SJSA1 (cell line): ENCODE measurements at regions not wholly inside any gene's neighbourhood (a gene's known extent, or its start where the extent isn't known, plus 50 kb on each side); places are given as distances from the start of the nearest gene placed in this dataset.
"Not testable (repeated sequence)": the region's sequence is repeated elsewhere in the genome, so short reads cannot be mapped to it uniquely, and the experiment has no call there.

Source experiments
- DNase-seq, 2 experiments: peaks; one replicate each; pipeline ENCODE4 v3.0.0-alpha.2; 2015 to 2020; ENCODE audit warnings: low spot score in 2 of 2, low read depth in 1 of 2
- H3K27ac ChIP-seq: fragments of 250-450 bp; sonication (Bioruptor Pico); 2 replicates; pipeline ENCODE4 v1.5.1; 2020; ENCODE audit warnings: mild to moderate bottlenecking, moderate library complexity
- H3K27me3 ChIP-seq: fragments of 250-450 bp; sonication (Bioruptor Pico); replicated peaks from 2 replicates; pipeline ENCODE4 v1.5.1; 2020; ENCODE audit warnings: mild to moderate bottlenecking, moderate library complexity
- H3K36me3 ChIP-seq: fragments of 250-450 bp; sonication (Bioruptor Pico); 2 replicates; pipeline ENCODE4 v1.5.1; 2020; ENCODE audit warnings: mild to moderate bottlenecking
- H3K4me1 ChIP-seq: fragments of 250-450 bp; sonication (Bioruptor Pico); replicated peaks from 2 replicates; pipeline ENCODE4 v1.6.1; 2021; ENCODE audit warnings: mild to moderate bottlenecking
- H3K4me3 ChIP-seq: fragments of 250-450 bp; sonication (Bioruptor Pico); 2 replicates; pipeline ENCODE4 v1.5.1; 2020; ENCODE audit warnings: mild to moderate bottlenecking
- H3K9me3 ChIP-seq: fragments of 250-450 bp; sonication (Bioruptor Pico); replicated peaks from 2 replicates; pipeline ENCODE4 v1.5.1; 2020; ENCODE audit warnings: mild to moderate bottlenecking

DNA sequence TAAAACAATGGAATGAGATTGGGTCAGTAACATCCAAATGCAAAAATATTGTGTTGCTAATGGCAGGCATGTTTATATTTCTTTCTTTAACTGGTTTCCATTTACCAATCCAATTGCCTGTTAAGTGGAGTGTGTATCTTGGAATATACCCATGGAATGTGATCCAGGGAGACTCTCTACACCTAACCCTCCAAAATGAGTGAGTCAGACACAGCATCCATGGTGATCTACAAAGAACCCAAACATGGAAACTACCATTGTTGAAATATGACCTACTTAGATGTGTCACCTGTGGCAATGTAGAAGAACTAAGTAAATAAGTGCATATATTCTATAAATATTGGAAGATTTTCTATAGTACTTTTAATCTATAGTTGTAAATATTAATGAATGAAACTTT, 110.3 kb downstream of the AREG start:
- Histone ChIP-seq H3K4me3 (no peak overlapping the region), H3K9me3 (no peaks in the 10 kb centered on the region), H3K27ac (no peak overlapping the region), H3K4me1 (peaks cover 2% of the 10 kb centered on the region), H3K36me3 (no peaks in the 10 kb centered on the region), H3K27me3 (no peaks in the 10 kb centered on the region)
- no peak for DNase-seq

DNA sequence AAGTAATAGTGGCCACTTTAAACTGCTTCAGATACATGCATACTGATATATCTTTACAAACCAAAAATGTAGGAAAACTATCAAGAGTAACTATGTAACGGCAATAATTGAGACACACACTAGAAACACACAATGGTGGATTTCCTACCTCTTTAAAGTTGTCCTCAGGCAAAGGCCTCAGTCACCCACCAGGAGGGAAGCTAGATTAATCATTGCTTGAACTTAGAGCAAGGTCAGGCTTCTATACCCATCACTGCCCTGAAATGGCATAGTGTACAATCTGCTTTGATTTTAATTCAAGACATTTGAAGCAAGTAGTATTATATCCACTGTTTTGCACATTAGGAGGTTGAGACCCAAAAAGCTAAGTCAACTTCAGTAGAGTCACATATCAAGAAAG, 110.9 kb downstream of the AREG start:
- Histone ChIP-seq H3K4me1 (no peaks in the 10 kb centered on the region), H3K27ac (no peak overlapping the region), H3K36me3 (no peaks in the 10 kb centered on the region), H3K9me3 (no peaks in the 10 kb centered on the region), H3K27me3 (no peaks in the 10 kb centered on the region), H3K4me3 (no peak overlapping the region)
- DNase-seq = no peak

DNA sequence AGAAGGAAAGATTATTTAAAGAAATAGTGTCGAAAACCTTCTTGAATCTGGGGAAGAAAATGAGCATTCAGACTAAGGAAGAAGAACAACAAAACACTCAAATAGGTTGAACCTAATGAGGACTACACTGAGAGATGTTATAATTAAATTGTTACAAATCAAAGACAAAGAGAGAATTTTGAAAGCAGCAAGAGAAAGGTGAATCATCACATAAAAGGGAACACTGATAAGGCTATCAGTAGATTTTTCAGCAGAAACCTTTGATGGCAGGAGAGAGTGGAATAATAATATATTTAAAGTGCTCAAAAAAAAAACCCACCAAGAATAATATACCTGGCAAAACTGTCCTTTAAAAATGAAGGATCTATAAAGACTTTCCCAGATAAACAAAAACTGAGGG, 114.9 kb downstream of the AREG start:
- no peaks in the 10 kb centered on the region for H3K4me1 ChIP-seq
- H3K27me3 ChIP-seq = no peaks in the 10 kb centered on the region
- H3K4me3 ChIP-seq = no peak overlapping the region
- no peaks in the 10 kb centered on the region for H3K36me3 ChIP-seq
- H3K27ac ChIP-seq = no peak overlapping the region
- no peaks in the 10 kb centered on the region for H3K9me3 ChIP-seq
- no peak for DNase-seq

DNA sequence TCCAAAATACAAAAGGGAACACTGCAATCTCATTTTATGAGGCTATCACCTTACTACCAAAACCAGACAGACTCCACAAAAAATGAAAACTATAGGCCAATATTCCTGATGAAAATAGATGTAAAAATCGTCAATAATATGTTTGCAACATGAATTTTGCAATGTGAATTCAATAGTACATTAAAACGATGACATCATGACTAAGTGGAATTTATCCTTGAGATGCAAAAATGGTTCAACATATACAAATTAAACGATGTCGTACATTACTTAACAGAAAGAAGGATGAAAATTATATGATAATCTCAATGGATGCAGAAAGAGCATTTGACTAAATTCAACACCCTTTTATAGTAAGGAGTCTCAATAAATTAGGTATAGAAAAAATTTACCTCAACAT, 123.0 kb downstream of the AREG start:
- H3K4me3 ChIP-seq = no peak overlapping the region
- H3K27ac ChIP-seq = no peak overlapping the region
- no peaks in the 10 kb centered on the region for H3K4me1 ChIP-seq
- no peaks in the 10 kb centered on the region for H3K36me3 ChIP-seq
- no peaks in the 10 kb centered on the region for H3K27me3 ChIP-seq
- H3K9me3 ChIP-seq = no peaks in the 10 kb centered on the region
- no peak for DNase-seq

DNA sequence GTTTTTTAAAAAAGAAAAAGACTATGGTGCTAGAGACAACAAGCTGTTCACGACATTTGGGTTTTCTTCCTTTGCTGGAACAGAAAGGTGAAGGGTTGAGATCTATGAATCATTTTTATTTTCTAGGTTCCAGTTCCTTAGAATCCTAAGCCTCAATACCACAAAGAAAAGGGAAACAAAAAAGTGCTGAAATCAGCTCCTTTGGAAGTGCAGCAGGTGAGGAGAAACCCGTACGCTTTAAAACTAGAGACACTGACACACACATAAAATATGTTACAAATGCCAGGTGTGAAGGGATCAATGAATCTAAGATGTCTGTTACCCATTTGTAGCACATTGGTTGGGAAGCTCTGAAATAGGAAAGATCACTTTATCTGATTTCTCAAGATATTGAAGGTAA, 125.2 kb downstream of the AREG start:
- no peak overlapping the region for H3K27ac ChIP-seq
- H3K9me3 ChIP-seq = no peaks in the 10 kb centered on the region
- H3K27me3 ChIP-seq = no peaks in the 10 kb centered on the region
- no peak for DNase-seq
- H3K36me3 ChIP-seq = no peaks in the 10 kb centered on the region
- H3K4me3 ChIP-seq = no peak overlapping the region
- no peaks in the 10 kb centered on the region for H3K4me1 ChIP-seq

DNA sequence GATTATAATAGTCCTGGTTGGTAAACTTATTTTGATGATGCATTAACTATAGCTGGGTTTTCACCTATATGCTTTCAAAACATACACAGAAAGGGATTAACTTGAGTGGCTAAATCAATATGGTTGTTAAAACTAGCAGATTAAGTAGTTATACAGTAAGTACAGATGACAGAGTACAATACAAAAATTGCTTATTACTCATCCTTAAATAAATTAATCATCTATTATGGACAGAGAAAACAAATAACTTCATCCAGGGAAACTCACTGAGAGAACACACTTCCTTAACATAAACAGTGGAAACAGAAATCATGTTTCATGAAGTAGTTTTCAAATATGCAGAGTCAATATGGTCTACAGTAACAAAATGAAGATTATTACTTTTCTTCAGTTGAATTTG, 133.4 kb downstream of the AREG start:
- Histone ChIP-seq H3K4me1 (no peaks in the 10 kb centered on the region), H3K36me3 (no peaks in the 10 kb centered on the region), H3K27me3 (0 out of 2 replicates have a peak, but pooled peaks cover 4% of the 10 kb centered on the region), H3K4me3 (no peak overlapping the region), H3K9me3 (no peaks in the 10 kb centered on the region), H3K27ac (no peak overlapping the region)
- no peak for DNase-seq

DNA sequence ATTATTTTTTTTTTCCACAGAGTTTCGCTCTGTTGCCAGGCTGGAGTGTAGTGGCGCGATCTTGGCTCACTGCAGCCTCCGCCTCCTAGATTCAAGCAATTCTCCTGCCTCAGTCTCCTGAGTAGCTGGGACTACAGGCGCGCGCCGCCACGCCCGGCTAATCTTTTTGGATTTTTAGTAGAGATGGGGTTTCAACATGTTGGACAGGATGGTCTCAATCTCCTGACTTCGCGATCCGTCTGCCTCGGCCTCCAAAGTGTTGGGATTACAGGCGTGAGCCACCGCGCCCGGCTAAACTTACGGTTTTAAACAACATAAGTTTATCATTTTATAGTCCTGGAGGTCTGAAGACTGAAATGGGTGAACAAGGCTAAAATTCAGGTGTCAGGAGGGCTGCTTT, 133.9 kb downstream of the AREG start:
- H3K36me3 ChIP-seq, DNase-seq: not testable (repeated sequence)

DNA sequence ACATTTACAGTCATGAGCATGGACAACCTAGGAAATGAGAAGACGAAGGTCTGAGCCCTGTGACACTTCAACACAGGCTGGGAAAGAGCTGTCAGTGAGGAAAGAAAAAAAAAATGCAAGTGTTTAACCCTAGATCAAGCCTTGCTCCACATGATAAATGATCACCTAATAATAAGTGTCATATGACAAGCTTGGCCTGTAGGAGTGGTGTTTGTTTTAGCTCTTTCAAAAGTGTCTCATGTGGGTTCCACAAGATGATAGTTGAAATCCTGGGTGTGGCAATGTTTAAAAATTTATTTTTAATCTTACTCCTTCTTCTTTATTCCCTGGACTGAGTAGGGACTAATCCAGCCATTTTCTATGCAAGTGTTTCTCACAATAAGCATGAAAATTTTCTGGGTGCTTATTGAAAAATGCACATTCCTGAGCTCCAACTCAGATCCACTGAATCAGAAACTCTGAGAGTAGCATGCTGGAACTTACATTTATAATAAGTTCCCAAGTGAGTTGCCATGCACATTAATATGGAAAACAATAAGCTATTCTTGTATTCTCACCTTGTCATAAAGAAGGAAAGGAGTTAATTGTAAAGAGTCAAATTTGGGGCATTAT, 138.3 kb downstream of the AREG start:
- no peak for DNase-seq
- Histone ChIP-seq H3K9me3 (no peaks in the 10 kb centered on the region), H3K4me3 (no peak overlapping the region), H3K36me3 (no peaks in the 10 kb centered on the region), H3K4me1 (no peaks in the 10 kb centered on the region), H3K27me3 (0 out of 2 replicates have a peak, but pooled peaks cover 4% of the 10 kb centered on the region), H3K27ac (no peak overlapping the region)

More for the DNA sequence above, 133.9 kb downstream of the AREG start:
- H3K27me3 ChIP-seq, H3K4me3 ChIP-seq, H3K27ac ChIP-seq, H3K4me1 ChIP-seq, H3K9me3 ChIP-seq: not testable (repeated sequence)

DNA sequence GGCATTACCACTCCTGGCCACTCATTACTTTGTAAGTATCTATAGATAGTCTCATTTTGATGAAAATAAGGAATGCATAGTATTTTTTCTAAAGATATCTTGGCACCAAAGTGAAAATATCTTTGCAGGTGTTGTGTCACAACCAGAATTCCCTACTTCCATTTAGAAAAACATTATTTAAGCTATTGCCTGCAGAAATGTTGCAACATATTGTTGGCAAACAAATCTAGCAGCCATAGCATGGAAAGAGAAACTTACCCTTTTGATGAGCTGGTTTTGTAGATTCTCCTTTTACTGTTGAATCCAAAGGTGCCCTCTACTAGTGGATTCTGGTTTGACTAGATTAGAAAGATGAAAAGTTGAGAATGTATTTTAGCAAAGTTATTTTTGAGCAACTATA, 138.8 kb downstream of the AREG start:
- Histone ChIP-seq H3K4me3 (no peak overlapping the region), H3K9me3 (no peaks in the 10 kb centered on the region), H3K4me1 (no peaks in the 10 kb centered on the region), H3K27me3 (0 out of 2 replicates have a peak, but pooled peaks cover 4% of the 10 kb centered on the region), H3K36me3 (no peaks in the 10 kb centered on the region), H3K27ac (no peak overlapping the region)
- DNase-seq = no peak

DNA sequence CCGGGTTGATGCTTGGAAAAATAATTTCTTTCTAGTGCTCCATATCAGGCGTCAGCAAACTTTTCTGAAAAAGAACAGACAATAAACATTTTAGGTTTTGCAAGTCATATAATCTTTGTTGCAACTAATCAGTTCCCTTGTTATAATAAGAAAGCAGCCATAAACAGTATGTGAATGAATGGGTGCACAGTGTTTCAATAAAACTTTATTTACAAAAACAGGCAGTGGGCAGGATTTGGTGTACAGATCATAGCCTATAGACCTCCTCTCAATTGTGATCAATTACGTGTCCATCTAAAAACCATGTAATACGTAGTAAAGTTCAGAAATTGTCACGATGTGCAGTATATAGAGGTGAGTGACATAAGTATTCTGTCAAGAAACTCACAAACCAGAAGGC, 143.4 kb downstream of the AREG start:
- Histone ChIP-seq H3K27me3 (no peaks in the 10 kb centered on the region), H3K27ac (no peak overlapping the region), H3K9me3 (no peaks in the 10 kb centered on the region), H3K4me3 (no peak overlapping the region), H3K4me1 (no peaks in the 10 kb centered on the region), H3K36me3 (no peaks in the 10 kb centered on the region)
- no peak for DNase-seq

DNA sequence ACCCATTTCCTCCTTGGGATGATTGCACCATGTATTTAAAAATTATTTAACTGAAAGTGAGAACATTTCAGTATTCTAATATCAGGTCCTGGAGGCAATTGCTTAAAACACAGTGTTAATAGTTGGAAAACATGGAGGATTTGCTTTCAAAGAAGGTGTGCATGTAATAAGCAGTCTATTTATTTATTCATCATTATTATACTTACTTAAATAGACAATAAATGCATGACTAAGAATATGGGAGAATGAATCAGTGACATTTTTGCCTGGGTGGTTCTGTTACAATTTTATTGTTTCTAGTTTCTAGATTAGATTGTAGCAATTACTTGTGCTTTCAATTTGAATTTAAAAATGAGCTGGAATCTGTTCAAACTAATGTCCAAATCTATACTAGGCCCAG, 145.5 kb downstream of the AREG start:
- Histone ChIP-seq H3K4me1 (no peaks in the 10 kb centered on the region), H3K27me3 (no peaks in the 10 kb centered on the region), H3K4me3 (no peak overlapping the region), H3K27ac (no peak overlapping the region), H3K9me3 (no peaks in the 10 kb centered on the region), H3K36me3 (no peaks in the 10 kb centered on the region)
- no peak for DNase-seq

DNA sequence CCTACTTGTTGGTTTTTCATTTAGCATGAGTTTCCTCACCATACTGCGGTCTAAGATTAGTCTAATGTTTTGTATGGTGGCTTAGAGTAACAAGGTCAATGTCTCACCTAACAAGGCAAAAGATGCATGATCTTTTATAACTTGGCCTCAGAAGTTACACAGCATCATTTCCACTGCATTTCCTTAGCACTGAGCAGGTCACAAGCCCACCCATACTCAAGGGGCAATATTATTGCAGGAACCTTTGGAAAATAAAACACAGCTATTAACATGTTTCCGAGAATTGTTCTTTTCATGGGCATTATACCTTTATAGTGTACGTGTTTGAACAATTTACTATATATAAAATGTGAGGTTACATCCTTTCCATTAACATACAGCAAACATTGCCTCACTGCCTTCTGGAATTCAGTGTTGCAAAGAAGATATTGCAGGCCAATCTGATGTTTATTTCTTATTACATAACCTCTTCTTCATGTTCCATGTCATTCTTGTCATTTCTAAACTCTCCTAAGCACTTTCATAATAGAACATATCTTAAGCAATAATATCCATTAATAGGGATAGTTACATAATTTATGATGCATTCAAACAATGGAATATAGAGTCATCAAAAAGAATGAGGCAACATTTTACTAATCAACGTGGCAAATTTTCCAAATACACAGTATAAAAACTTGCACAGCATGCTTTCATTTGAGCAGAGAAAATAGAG, 153.8 kb downstream of the AREG start:
- H3K36me3 ChIP-seq = no peaks in the 10 kb centered on the region
- no peaks in the 10 kb centered on the region for H3K4me1 ChIP-seq
- H3K27ac ChIP-seq = no peak overlapping the region
- no peaks in the 10 kb centered on the region for H3K9me3 ChIP-seq
- no peak for DNase-seq
- H3K4me3 ChIP-seq = no peak overlapping the region
- H3K27me3 ChIP-seq = no peaks in the 10 kb centered on the region

DNA sequence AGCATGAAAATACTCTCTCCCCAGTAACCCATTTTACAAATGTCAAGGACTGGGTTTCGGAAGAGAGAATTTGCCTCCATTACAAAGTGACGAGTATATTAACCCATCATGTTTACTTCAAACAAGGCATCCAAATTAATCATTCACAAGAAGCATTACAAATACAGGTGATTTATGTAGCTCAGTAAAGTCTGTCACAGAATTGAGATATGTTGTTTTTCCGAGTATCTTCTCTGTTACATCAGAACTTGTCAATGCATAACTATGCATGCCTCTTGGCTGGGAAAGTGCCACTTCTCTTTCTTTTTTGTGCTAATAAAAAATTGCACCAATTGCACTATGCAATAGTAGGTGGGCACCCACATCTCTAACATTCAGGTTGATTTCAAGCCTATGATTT, 158.2 kb downstream of the AREG start:
- Histone ChIP-seq H3K27ac (no peak overlapping the region), H3K4me3 (no peak overlapping the region), H3K27me3 (no peaks in the 10 kb centered on the region), H3K4me1 (no peaks in the 10 kb centered on the region), H3K9me3 (no peaks in the 10 kb centered on the region), H3K36me3 (no peaks in the 10 kb centered on the region)
- no peak for DNase-seq

DNA sequence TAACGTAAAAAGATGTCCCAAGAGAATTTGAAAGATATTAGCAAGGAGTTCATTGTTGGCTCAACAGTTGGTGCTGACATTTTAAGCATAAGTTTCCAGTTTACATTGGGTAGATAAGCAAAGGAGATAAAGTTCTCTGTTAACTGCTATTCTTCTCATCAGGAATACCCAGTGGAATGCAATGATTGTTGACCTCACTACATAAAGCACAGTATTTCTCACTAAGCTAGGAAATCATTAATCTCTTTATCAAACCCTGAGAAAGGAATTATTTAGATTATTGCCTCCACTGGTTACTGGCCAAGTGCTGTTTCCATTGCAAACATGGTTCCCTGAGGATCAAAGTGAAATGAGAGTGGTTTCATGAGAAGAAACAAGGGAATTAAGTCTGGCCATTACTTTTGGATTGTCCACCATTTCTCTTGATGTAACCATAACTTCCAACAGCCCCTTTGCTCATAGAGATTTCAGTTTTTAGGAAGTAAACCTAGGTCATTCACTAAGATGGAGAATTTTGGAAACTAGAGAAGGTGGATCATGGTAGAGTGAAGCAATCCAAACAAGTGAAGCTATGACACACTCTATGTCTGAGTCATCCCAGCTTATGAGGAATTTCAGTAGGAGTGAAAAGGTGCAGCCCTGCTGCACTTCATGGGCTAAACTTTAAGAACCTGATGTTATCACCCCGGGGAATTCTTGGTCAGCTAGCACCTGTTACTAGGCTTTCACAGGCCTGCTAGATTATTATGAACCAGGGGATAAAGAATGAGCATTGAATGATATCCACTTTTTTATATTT, 163.4 kb downstream of the AREG start:
- no peak overlapping the region for H3K4me3 ChIP-seq
- DNase-seq = no peak
- no peaks in the 10 kb centered on the region for H3K4me1 ChIP-seq
- no peaks in the 10 kb centered on the region for H3K9me3 ChIP-seq
- H3K27me3 ChIP-seq = no peaks in the 10 kb centered on the region
- no peaks in the 10 kb centered on the region for H3K36me3 ChIP-seq
- H3K27ac ChIP-seq = no peak overlapping the region
